OCI-LY3 (cell line): ENCODE measurements at regions not wholly inside any gene's neighbourhood (a gene's known extent, or its start where the extent isn't known, plus 50 kb on each side); places are given as distances from the start of the nearest gene placed in this dataset.

Source experiments
- H2AFZ ChIP-seq: fragments of 200-600, 300-600 bp; shearing (Covaris generic); 2 replicates; pipeline ENCODE4 v1.6.0; 2014; ENCODE audit warnings: antibody characterized with exemption, low read depth, low read length
- H3K27ac ChIP-seq: fragments of 200-600, 300-600 bp; sonication (generic); 2 replicates; pipeline ENCODE4 v1.5.1; 2014; ENCODE audit warnings: mild to moderate bottlenecking, low read length, moderate library complexity, mixed read lengths
- H3K27me3 ChIP-seq: fragments of 200-600, 300-600 bp; sonication (generic); 2 replicates; pipeline ENCODE4 v1.6.1; 2014; ENCODE audit warnings: low read depth, low read length, mixed read lengths
- H3K36me3 ChIP-seq: fragments of 200-600, 300-600 bp; sonication (generic); replicated peaks from 2 replicates; pipeline ENCODE3; 2014; ENCODE audit warnings: low read depth, low read length, mixed read lengths
- H3K4me1 ChIP-seq: fragments of 300-600, 200-600 bp; sonication (generic); 2 replicates; pipeline ENCODE4 v1.6.1; 2014; ENCODE audit warnings: low read length, mixed read lengths
- H3K4me2 ChIP-seq: fragments of 200-600, 300-600 bp; sonication (generic); 2 replicates; pipeline ENCODE4 v1.6.1; 2014; ENCODE audit warnings: low read length, mixed read lengths
- H3K4me3 ChIP-seq: fragments of 300-600, 200-600 bp; sonication (generic); 2 replicates; pipeline ENCODE4 v1.5.1; 2014; ENCODE audit warnings: antibody characterized with exemption, mild to moderate bottlenecking, low read length, moderate library complexity
- H3K79me2 ChIP-seq: fragments of 300-600, 200-600 bp; shearing (Covaris generic); 2 replicates; pipeline ENCODE4 v1.6.1; 2014; ENCODE audit warnings: mild to moderate bottlenecking, low read length, mixed read lengths
- H3K9ac ChIP-seq: fragments of 300-600, 200-600 bp; shearing (Covaris generic); 2 replicates; pipeline ENCODE4 v1.6.0; 2014; ENCODE audit warnings: mild to moderate bottlenecking, low read length, moderate library complexity
- H3K9me3 ChIP-seq: fragments of 200-600, 300-600 bp; shearing (Covaris generic); 2 replicates; pipeline ENCODE4 v1.6.1; 2014; ENCODE audit warnings: low read length, mixed read lengths; ENCODE audit not compliant: insufficient read depth
- H4K20me1 ChIP-seq: fragments of 200-600, 300-600 bp; sonication (generic); 2 replicates; pipeline ENCODE4 v1.6.1; 2016; ENCODE audit warnings: low read length, mixed read lengths; ENCODE audit not compliant: insufficient read depth
- EZH2phosphoT487 ChIP-seq: fragments of 200-600 bp; shearing (Covaris generic); IDR thresholded peaks from 2 replicates; pipeline ENCODE4 v1.6.1; 2018; ENCODE audit warnings: antibody characterized with exemption, mixed run types, low read depth
- TF ChIP-seq, protein P1 (sequence below): fragments of 200-600, 300-600 bp; sonication (generic); IDR thresholded peaks from 2 replicates; pipeline ENCODE4 v1.5.1; 2014; ENCODE audit warnings: antibody characterized with exemption, low read length, low read depth

DNA sequence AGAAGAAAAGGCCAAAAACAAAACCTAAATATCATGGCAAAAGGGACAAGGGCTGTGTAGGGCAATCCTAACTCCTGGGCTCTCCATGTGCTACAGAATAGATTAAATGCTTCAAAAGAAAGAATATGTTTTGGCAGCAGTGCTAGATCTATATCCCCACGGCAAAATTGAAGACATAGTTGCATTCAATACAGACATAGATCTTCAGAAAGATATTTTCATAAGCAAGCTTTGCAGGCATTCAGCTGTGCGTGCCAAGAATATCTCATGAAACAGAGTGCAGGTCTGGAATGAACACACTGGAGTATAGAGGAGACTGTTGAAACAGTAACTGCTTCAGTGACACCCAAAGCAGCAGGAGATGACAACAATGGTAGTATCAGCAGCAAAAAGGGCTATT lies 1476.9 kb downstream of the ARAP2 start:
- H3K9me3 ChIP-seq: no peaks in the 10 kb centered on the region
- H3K36me3 ChIP-seq: no peaks in the 10 kb centered on the region
- no peaks in the 10 kb centered on the region for H3K79me2 ChIP-seq
- no peak for TF ChIP-seq EZH2phosphoT487
- TF ChIP-seq, protein P1, sequence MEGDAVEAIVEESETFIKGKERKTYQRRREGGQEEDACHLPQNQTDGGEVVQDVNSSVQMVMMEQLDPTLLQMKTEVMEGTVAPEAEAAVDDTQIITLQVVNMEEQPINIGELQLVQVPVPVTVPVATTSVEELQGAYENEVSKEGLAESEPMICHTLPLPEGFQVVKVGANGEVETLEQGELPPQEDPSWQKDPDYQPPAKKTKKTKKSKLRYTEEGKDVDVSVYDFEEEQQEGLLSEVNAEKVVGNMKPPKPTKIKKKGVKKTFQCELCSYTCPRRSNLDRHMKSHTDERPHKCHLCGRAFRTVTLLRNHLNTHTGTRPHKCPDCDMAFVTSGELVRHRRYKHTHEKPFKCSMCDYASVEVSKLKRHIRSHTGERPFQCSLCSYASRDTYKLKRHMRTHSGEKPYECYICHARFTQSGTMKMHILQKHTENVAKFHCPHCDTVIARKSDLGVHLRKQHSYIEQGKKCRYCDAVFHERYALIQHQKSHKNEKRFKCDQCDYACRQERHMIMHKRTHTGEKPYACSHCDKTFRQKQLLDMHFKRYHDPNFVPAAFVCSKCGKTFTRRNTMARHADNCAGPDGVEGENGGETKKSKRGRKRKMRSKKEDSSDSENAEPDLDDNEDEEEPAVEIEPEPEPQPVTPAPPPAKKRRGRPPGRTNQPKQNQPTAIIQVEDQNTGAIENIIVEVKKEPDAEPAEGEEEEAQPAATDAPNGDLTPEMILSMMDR: no peak
- H3K4me3 ChIP-seq: no peak overlapping the region
- H2AFZ ChIP-seq: no peak overlapping the region
- H4K20me1 ChIP-seq: no peaks in the 10 kb centered on the region
- H3K27me3 ChIP-seq: no peaks in the 10 kb centered on the region
- no peaks in the 10 kb centered on the region for H3K4me1 ChIP-seq
- no peak overlapping the region for H3K9ac ChIP-seq
- H3K4me2 ChIP-seq: no peak overlapping the region
- no peak overlapping the region for H3K27ac ChIP-seq

DNA sequence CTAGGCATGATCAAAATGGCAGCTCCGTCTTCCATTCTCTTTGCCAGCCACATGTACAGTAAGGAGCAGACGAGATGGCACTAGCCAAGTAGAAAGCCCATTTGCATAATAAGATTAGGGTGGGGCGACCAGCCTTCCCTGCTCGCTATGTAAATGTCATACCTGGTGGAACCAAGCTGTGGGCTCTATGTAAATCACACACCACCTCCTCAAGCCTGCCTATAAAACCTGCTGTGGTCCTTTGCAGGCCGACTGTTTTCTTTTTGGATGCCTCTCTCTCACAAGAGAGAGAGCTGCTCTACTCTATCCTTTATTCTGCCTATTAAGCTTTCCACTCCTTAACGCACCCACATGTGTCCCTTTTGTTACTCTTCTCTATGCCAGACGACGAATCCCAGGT lies 1472.7 kb downstream of the ARAP2 start:
- H3K4me1 ChIP-seq: no peaks in the 10 kb centered on the region
- no peak overlapping the region for H3K4me3 ChIP-seq
- no peaks in the 10 kb centered on the region for H3K36me3 ChIP-seq
- TF ChIP-seq EZH2phosphoT487: no peak
- TF ChIP-seq, protein P1: no peak
- H2AFZ ChIP-seq: no peak overlapping the region
- no peaks in the 10 kb centered on the region for H4K20me1 ChIP-seq
- no peak overlapping the region for H3K27ac ChIP-seq
- H3K9ac ChIP-seq: no peak overlapping the region
- H3K4me2 ChIP-seq: no peak overlapping the region
- no peaks in the 10 kb centered on the region for H3K27me3 ChIP-seq
- H3K9me3 ChIP-seq: no peaks in the 10 kb centered on the region
- H3K79me2 ChIP-seq: no peaks in the 10 kb centered on the region

DNA sequence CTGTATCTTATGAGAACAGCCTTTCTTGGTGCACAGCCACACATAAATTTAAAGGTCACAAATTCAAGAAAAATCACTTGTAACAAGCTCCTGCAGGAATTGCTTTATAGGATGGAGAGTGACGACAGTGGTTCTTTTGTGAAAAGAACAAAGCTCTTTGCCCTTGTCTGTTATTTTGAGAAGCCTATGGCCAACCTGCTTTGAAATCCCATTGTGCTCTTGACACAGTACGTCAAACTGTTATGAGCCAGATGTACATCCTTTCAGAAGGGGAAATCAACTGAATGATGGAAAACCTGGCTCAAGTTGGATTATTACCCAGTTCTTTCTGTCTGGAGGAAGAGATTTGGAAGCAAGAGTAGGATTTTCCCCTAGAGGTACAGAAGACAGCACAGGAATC lies 1454.2 kb downstream of the ARAP2 start:
- no peaks in the 10 kb centered on the region for H3K9me3 ChIP-seq
- no peaks in the 10 kb centered on the region for H3K27me3 ChIP-seq
- no peaks in the 10 kb centered on the region for H3K79me2 ChIP-seq
- H3K4me2 ChIP-seq: no peak overlapping the region
- TF ChIP-seq, protein P1: no peak
- TF ChIP-seq EZH2phosphoT487: no peak
- H3K4me1 ChIP-seq: no peaks in the 10 kb centered on the region
- H3K9ac ChIP-seq: no peak overlapping the region
- no peaks in the 10 kb centered on the region for H4K20me1 ChIP-seq
- no peak overlapping the region for H3K27ac ChIP-seq
- no peaks in the 10 kb centered on the region for H3K36me3 ChIP-seq
- H2AFZ ChIP-seq: no peak overlapping the region
- no peak overlapping the region for H3K4me3 ChIP-seq

DNA sequence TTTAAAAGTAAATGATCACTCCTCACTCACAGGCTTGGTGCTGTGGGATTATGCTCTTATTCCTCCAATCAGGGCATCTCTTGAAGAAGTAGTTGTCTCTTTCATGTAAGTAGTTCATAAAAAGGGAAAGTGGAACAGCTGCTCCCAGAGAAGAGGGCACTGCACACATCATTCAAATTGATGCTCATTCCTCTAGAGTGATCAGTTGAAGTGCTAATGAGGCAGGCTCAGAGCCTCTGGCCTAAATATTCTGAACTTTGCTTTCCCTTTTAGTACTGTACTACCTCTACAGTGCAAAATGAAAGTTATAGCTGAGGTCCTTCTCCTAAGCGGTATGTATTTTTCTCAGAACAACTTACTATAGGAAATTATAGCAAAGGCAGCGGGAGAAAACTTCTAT lies 1453.1 kb downstream of the ARAP2 start:
- Histone ChIP-seq H3K27ac (no peak overlapping the region), H3K9ac (no peak overlapping the region), H3K9me3 (no peaks in the 10 kb centered on the region), H2AFZ (no peak overlapping the region), H3K4me2 (no peak overlapping the region), H3K36me3 (no peaks in the 10 kb centered on the region), H3K4me3 (no peak overlapping the region), H3K4me1 (no peaks in the 10 kb centered on the region), H3K27me3 (no peaks in the 10 kb centered on the region), H4K20me1 (no peaks in the 10 kb centered on the region), H3K79me2 (no peaks in the 10 kb centered on the region)
- no peak for TF ChIP-seq EZH2phosphoT487
- TF ChIP-seq, protein P1: no peak
